CD14-positive monocyte (primary cell): ENCODE measurements at regions not wholly inside any gene's neighbourhood (a gene's known extent, or its start where the extent isn't known, plus 50 kb on each side); places are given as distances from the start of the nearest gene placed in this dataset.

Experiments used
- DNase-seq, 3 donors: peaks; one replicate each; pipeline ENCODE4 v3.0.0-alpha.2; 2011 to 2022
- H2AFZ ChIP-seq: 2 replicates; pipeline ENCODE4 v1.6.0; 2012; ENCODE audit warnings: mild to moderate bottlenecking, low read depth, low read length, inconsistent platforms; ENCODE audit not compliant: insufficient read depth, poor library complexity, severe bottlenecking
- H3K27ac ChIP-seq, 2 donors: 1 replicate in 1 of 2; 2 replicates in 1 of 2; pipeline ENCODE4 v1.5.1; 2012 to 2013; ENCODE audit warnings: low read length in 2 of 2, control low read depth in 1 of 2, inconsistent platforms in 1 of 2, low read depth in 1 of 2, mild to moderate bottlenecking in 1 of 2
- H3K27me3 ChIP-seq, 2 donors: one replicate each; pipeline versions ENCODE4 v1.6.0 to v1.6.1; 2011 to 2013; ENCODE audit warnings: low read length in 2 of 2; ENCODE audit not compliant: control insufficient read depth in 2 of 2, insufficient read depth in 2 of 2
- H3K36me3 ChIP-seq, 2 donors: replicated peaks in 1 of 2; 1 replicate in 1 of 2; 2 replicates in 1 of 2; pipeline versions ENCODE4 v1.5.1 to v1.6.1; 2012 to 2013; ENCODE audit warnings: low read length in 2 of 2, control low read depth in 1 of 2, inconsistent platforms in 1 of 2, mild to moderate bottlenecking in 1 of 2; ENCODE audit not compliant: insufficient read depth in 2 of 2, control insufficient read depth in 1 of 2
- H3K4me1 ChIP-seq, 2 donors: 1 replicate in 1 of 2; 2 replicates in 1 of 2; pipeline versions ENCODE4 v1.5.1 to v1.6.1; 2012 to 2013; ENCODE audit warnings: low read length in 2 of 2, control low read depth in 1 of 2, inconsistent platforms in 1 of 2, mild to moderate bottlenecking in 1 of 2, moderate library complexity in 1 of 2; ENCODE audit not compliant: insufficient read depth in 2 of 2, control insufficient read depth in 1 of 2
- H3K4me2 ChIP-seq: replicated peaks from 2 replicates; pipeline ENCODE3; 2012; ENCODE audit warnings: low read length, moderate library complexity, mild to moderate bottlenecking; ENCODE audit not compliant: poor library complexity, severe bottlenecking; ENCODE audit errors: extremely low read depth
- H3K4me3 ChIP-seq, 3 experiments: fragments of 200-600 bp in 1 of 3; sonication (generic) in 1 of 3; replicated peaks in 1 of 3; 1 replicate in 2 of 3; 2 replicates in 1 of 3; pipeline ENCODE4 v1.5.1; 2011 to 2013; ENCODE audit warnings: low read length in 3 of 3, mild to moderate bottlenecking in 3 of 3, control low read depth in 2 of 3, low read depth in 2 of 3, inconsistent platforms in 1 of 3, moderate library complexity in 1 of 3
- H3K79me2 ChIP-seq: 2 replicates; pipeline ENCODE4 v1.6.0; 2012; ENCODE audit warnings: mild to moderate bottlenecking, control low read depth, inconsistent platforms, low read length, moderate library complexity; ENCODE audit not compliant: insufficient read depth
- H3K9ac ChIP-seq: 2 replicates; pipeline ENCODE4 v1.6.0; 2017; ENCODE audit warnings: low read length, mild to moderate bottlenecking; ENCODE audit not compliant: insufficient read depth, poor library complexity, severe bottlenecking
- H3K9me3 ChIP-seq, 2 donors: replicated peaks in 1 of 2; 1 replicate in 1 of 2; 2 replicates in 1 of 2; pipeline versions ENCODE4 v1.5.1 to v1.6.1; 2012 to 2013; ENCODE audit warnings: low read length in 2 of 2, control low read depth in 1 of 2; ENCODE audit not compliant: control insufficient read depth in 1 of 2, insufficient read depth in 1 of 2
- H4K20me1 ChIP-seq: 2 replicates; pipeline ENCODE4 v1.6.0; 2012; ENCODE audit warnings: mild to moderate bottlenecking, low read length, control low read depth, moderate library complexity; ENCODE audit not compliant: insufficient read depth
- H3K27ac Mint-ChIP-seq, 7 donors: one replicate each; pipeline ENCODE4 v1.8.0; 2020; ENCODE audit warnings: mild to moderate bottlenecking in 7 of 7, mixed read lengths in 7 of 7, moderate library complexity in 6 of 7, inconsistent platforms in 2 of 7
- H3K27me3 Mint-ChIP-seq, 3 donors: one replicate each; pipeline ENCODE4 v1.8.0; 2021 to 2022; ENCODE audit warnings: low read depth in 3 of 3, mild to moderate bottlenecking in 3 of 3, mixed read lengths in 3 of 3, moderate library complexity in 3 of 3, inconsistent platforms in 1 of 3
- H3K36me3 Mint-ChIP-seq, 2 donors: one replicate each; pipeline ENCODE4 v1.8.0; 2020; ENCODE audit warnings: mixed read lengths in 2 of 2, inconsistent platforms in 1 of 2, mild to moderate bottlenecking in 1 of 2
- H3K4me1 Mint-ChIP-seq: one replicate; pipeline ENCODE4 v1.8.0; 2020; ENCODE audit warnings: mild to moderate bottlenecking, mixed read lengths
- H3K4me3 Mint-ChIP-seq, 2 donors: one replicate each; pipeline ENCODE4 v1.8.0; 2020; ENCODE audit warnings: mild to moderate bottlenecking in 2 of 2, mixed read lengths in 2 of 2, moderate library complexity in 1 of 2
- H3K9me3 Mint-ChIP-seq, 7 donors: one replicate each; pipeline ENCODE4 v1.8.0; 2020 to 2022; ENCODE audit warnings: mixed read lengths in 7 of 7, mild to moderate bottlenecking in 6 of 7, moderate library complexity in 6 of 7, inconsistent platforms in 2 of 7
- CTCF ChIP-seq: fragments of 200-600 bp; IDR thresholded peaks from one replicate; pipeline ENCODE4 v1.8.0; 2022; ENCODE audit warnings: antibody characterized with exemption, mild to moderate bottlenecking
- WGBS: methylation state at CpG from one replicate; pipeline ENCODE4 v1.1.5; 2013; ENCODE audit warnings: missing lambda C conversion rate; ENCODE audit not compliant: insufficient coverage; 5-methylcytosine and 5-hydroxymethylcytosine counted together
- intact Hi-C, 2 donors: fragments of 100-400 bp; cut with micrococcal nuclease; formaldehyde crosslinking; loops; one replicate each; pipeline versions ENCODE4 v1.15.0 to v1.15.1; 2023

GRCh38 chr2:150091846-150092245, 395.6 kb downstream of the RND3 start:
- H3K27ac ChIP-seq = no peak overlapping the region
- TF ChIP-seq CTCF = no peak
- no peak overlapping the region for H3K4me2 ChIP-seq
- H3K36me3 ChIP-seq = no peaks in the 10 kb centered on the region
- H3K27ac Mint-ChIP-seq = no peak overlapping the region
- H3K9me3 ChIP-seq = peaks cover 0 to 15% of the 10 kb centered on the region in 2 donors
- no peaks in the 10 kb centered on the region for H3K36me3 Mint-ChIP-seq
- H3K4me3 Mint-ChIP-seq = no peak overlapping the region
- no peaks in the 10 kb centered on the region for H3K27me3 Mint-ChIP-seq
- H3K9me3 Mint-ChIP-seq = peaks cover 0 to 13% (median 5%) of the 10 kb centered on the region in 7 donors
- no peaks in the 10 kb centered on the region for H3K4me1 ChIP-seq
- no peak overlapping the region for H2AFZ ChIP-seq
- H3K4me1 Mint-ChIP-seq = no peaks in the 10 kb centered on the region
- no peaks in the 10 kb centered on the region for H4K20me1 ChIP-seq
- DNase-seq = no peak
- H3K79me2 ChIP-seq = no peaks in the 10 kb centered on the region
- no peaks in the 10 kb centered on the region for H3K27me3 ChIP-seq
- no peak overlapping the region for H3K9ac ChIP-seq
- WGBS = 100% methylated on average over 1 of the region's 4 CpGs
- H3K4me3 ChIP-seq = no peak overlapping the region
- intact Hi-C loops = no loop called here

- Histone ChIP-seq H3K27ac (no peak overlapping the region), H4K20me1 (no peaks in the 10 kb centered on the region), H3K36me3 (no peaks in the 10 kb centered on the region), H3K9ac (no peak overlapping the region), H3K4me3 (no peak overlapping the region), H3K79me2 (no peaks in the 10 kb centered on the region), H3K4me1 (no peaks in the 10 kb centered on the region), H3K9me3 (peaks cover 0 to 15% of the 10 kb centered on the region in 2 donors), H2AFZ (no peak overlapping the region), H3K4me2 (no peak overlapping the region), H3K27me3 (no peaks in the 10 kb centered on the region)
- no peaks in the 10 kb centered on the region for H3K4me1 Mint-ChIP-seq
- no peak for DNase-seq
- H3K9me3 Mint-ChIP-seq = peaks cover 0 to 13% (median 6%) of the 10 kb centered on the region in 7 donors
- H3K36me3 Mint-ChIP-seq = no peaks in the 10 kb centered on the region
- no peak overlapping the region for H3K27ac Mint-ChIP-seq
- no peaks in the 10 kb centered on the region for H3K27me3 Mint-ChIP-seq
- 100% methylated on average over 1 of the region's 1 CpG for WGBS
- intact Hi-C loops = no loop called here
- TF ChIP-seq CTCF = no peak
- H3K4me3 Mint-ChIP-seq = no peak overlapping the region
Measured at GRCh38 chr2:150090031-150090430, 397.4 kb downstream of the RND3 start.
